Thymus (tissue), 11 donors: ENCODE measurements at regions not wholly inside any gene's neighbourhood (a gene's known extent, or its start where the extent isn't known, plus 50 kb on each side); places are given as distances from the start of the nearest gene placed in this dataset.
"Not testable (repeated sequence)": the region's sequence is repeated elsewhere in the genome, so short reads cannot be mapped to it uniquely, and the experiment has no call there.

Source experiments
- DNase-seq, 9 donors: peaks; one replicate each; pipeline ENCODE4 v3.0.0-alpha.2; 2013; ENCODE audit warnings: low spot score in 9 of 9, low read depth in 6 of 9, missing footprints in 1 of 9
- H3K27ac ChIP-seq, 2 donors: one replicate each; pipeline ENCODE4 v1.5.1; 2013; ENCODE audit warnings: control low read depth in 1 of 2, low read depth in 1 of 2, low read length in 1 of 2, mild to moderate bottlenecking in 1 of 2, moderate library complexity in 1 of 2
- H3K27me3 ChIP-seq, 2 donors: one replicate each; pipeline ENCODE4 v1.5.1; 2013; ENCODE audit warnings: low read length in 1 of 2; ENCODE audit not compliant: control insufficient read depth in 2 of 2, insufficient read depth in 1 of 2
- H3K36me3 ChIP-seq, 2 donors: one replicate each; pipeline ENCODE4 v1.5.1; 2013; ENCODE audit warnings: low read length in 1 of 2, mild to moderate bottlenecking in 1 of 2, moderate library complexity in 1 of 2; ENCODE audit not compliant: control insufficient read depth in 2 of 2, insufficient read depth in 2 of 2
- H3K4me1 ChIP-seq, 2 donors: one replicate each; pipeline ENCODE4 v1.5.1; 2013; ENCODE audit warnings: low read length in 2 of 2; ENCODE audit not compliant: control insufficient read depth in 2 of 2, insufficient read depth in 2 of 2
- H3K4me3 ChIP-seq, 2 donors: one replicate each; pipeline ENCODE4 v1.5.1; 2013; ENCODE audit warnings: low read length in 2 of 2, control low read depth in 1 of 2, mild to moderate bottlenecking in 1 of 2
- H3K9me3 ChIP-seq, 2 donors: one replicate each; pipeline ENCODE4 v1.5.1; 2013; ENCODE audit warnings: low read length in 1 of 2, mild to moderate bottlenecking in 1 of 2; ENCODE audit not compliant: control insufficient read depth in 2 of 2, insufficient read depth in 1 of 2
- WGBS: extraction: QIAGEN DNeasy Blood & Tissue Kit; methylation state at CpG from one replicate; pipeline ENCODE4 v1.1.7; 2013; 5-methylcytosine and 5-hydroxymethylcytosine counted together
- donor health status: healthy.

DNA sequence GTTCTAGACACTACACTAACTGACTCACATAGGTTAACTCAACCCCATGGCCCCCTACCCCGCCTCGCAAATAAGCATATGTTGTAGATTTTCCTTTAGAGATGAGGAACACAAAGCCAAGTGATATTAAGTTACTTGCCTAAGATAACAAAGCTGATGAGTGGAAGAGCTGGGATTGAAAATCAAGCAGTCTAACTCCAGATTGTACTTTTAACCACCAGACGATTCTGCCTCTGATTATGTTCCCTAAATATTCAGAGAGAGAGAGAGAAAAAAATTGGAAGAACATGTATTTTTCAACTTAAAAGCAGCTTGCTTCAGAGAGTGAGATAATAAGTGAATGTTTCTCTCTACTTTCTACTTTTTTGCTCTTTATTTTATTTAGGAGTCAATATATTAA, 66.9 kb upstream of the THBS1 start:
- peaks cover 0 to 6% of the 10 kb centered on the region in 2 donors for H3K4me1 ChIP-seq
- 95% methylated on average over 3 of the region's 3 CpGs for WGBS
- DNase-seq: no peak
- no peak overlapping the region for H3K27ac ChIP-seq
- no peak overlapping the region for H3K4me3 ChIP-seq
- no peaks in the 10 kb centered on the region for H3K9me3 ChIP-seq
- no peaks in the 10 kb centered on the region for H3K36me3 ChIP-seq
- peaks cover 0 to 3% of the 10 kb centered on the region in 2 donors for H3K27me3 ChIP-seq

DNA sequence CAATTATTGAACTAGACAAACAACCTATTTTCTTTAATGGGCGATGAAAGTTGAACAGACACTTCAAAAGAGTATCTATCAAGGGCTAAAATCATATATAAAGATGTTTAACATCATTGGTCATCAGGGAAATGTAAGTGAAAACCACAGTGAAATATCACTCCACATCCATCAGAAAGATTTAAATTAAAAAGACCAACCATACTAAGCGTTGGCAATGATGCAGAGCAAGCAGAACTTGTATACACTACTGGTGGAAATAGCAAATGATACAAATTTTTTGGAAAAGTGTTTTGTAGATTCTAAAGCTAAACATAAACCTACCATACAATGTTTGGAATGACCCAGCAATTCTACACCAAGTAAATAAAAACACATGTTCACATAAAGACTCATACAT, 65.9 kb upstream of the THBS1 start:
- Histone ChIP-seq H3K27ac (no peak overlapping the region), H3K4me1 (peaks cover 0 to 6% of the 10 kb centered on the region in 2 donors), H3K9me3 (no peaks in the 10 kb centered on the region), H3K36me3 (no peaks in the 10 kb centered on the region), H3K4me3 (no peak overlapping the region), H3K27me3 (peaks cover 0 to 3% of the 10 kb centered on the region in 2 donors)
- WGBS: 98% methylated on average over 2 of the region's 2 CpGs
- DNase-seq: no peak

DNA sequence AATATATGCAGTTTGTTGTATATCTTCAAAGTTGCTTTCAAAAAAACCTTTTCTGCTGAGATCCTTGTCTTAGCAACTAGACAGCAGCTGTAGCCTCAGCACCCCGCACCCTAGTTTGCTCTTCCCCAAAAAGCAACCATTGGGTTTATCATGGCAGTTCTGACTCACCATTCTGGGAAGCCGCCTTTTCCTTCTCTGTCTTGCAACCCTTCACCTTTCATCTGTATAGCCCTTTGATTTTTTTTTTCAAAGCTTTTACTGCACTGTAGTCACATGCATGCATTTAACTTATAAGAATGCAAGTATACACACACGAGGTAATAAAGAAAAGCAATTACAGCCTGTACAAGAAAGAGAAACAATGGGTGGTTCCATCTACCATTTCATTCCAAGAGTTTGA, 65.1 kb upstream of the THBS1 start:
- no peak for DNase-seq
- Histone ChIP-seq H3K27ac (no peak overlapping the region), H3K4me1 (peaks cover 0 to 6% of the 10 kb centered on the region in 2 donors), H3K4me3 (no peak overlapping the region), H3K9me3 (no peaks in the 10 kb centered on the region), H3K27me3 (peaks cover 0 to 3% of the 10 kb centered on the region in 2 donors), H3K36me3 (no peaks in the 10 kb centered on the region)
- 83% methylated on average over 3 of the region's 3 CpGs for WGBS

DNA sequence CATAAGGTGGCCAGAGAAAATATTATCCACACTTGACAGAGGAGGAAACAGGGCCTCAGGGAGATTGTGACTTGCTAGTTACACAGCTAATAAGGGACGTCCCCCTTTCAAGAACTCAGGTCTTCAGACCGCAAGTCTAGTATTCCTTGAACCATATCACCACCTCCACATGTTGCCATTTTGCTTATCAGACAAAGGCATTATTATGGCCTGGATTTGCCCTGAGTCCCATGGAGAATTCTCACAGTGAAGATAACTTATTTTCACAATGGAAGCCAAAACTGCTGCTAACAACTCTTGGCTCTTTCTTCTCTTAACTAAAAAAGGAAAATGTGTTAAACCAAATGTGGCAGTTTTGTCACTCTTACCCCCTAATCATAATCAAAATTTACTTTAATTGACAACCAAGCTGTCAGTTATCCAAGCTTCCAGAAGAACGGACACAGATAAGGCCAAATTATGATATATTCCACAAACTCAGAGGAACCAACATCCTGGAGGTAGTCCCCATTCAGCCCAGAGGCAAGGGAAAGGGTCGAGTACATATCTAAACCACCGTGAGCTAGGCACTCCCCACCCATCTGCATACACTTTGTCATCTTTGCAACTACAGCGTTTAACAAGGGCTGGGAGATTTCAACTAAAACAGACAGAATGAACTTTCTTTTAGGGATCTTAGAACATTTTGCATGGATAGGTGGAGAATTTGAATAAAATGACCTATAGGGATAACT, 63.6 kb upstream of the THBS1 start:
- Histone ChIP-seq H3K36me3 (no peaks in the 10 kb centered on the region), H3K4me3 (no peak overlapping the region), H3K9me3 (no peaks in the 10 kb centered on the region), H3K27ac (no peak overlapping the region), H3K27me3 (no peaks in the 10 kb centered on the region), H3K4me1 (peaks cover 0 to 6% of the 10 kb centered on the region in 2 donors)
- no peak for DNase-seq
- 98% methylated on average over 6 of the region's 6 CpGs for WGBS

DNA sequence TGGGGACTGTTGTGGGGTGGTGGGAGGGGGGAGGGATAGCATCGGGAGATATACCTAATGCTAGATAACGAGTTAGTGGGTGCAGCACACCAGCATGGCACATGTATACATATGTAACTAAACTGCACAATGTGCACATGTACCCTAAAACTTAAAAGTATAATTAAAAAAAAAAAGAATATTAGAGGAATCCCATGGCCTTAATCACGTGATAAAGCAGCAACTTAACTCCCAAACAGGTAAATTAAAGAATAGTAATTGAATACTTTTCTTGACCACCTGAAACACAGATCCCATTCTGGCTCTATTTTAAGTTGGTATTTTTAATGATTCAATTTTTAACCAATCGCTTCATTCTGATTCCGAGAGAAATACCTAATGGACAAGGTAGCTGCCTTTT, 56.9 kb upstream of the THBS1 start:
- not testable (repeated sequence) for H3K36me3 ChIP-seq, H3K27me3 ChIP-seq, H3K4me1 ChIP-seq, DNase-seq, H3K9me3 ChIP-seq, H3K27ac ChIP-seq, H3K4me3 ChIP-seq
- WGBS: 94% methylated on average over 5 of the region's 5 CpGs

DNA sequence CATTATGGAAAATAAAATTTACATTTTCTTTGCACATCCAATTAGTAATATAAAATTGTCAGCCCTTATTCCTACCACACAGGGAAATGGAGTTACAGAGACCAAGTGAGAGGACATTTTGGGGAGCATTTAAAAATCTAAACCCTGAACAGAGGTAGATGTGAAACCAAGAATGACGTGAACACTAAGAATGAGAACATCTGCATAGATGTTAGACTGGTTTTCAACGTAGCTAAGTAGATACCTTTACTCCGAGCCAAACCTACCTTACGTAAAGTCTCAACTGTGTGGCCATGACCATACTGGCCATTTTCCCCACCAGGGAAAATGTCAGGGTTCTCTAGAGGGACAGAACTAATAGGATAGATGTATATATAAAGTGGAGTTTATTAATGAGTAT, 51.4 kb upstream of the THBS1 start:
- no peak overlapping the region for H3K4me3 ChIP-seq
- no peaks in the 10 kb centered on the region for H3K9me3 ChIP-seq
- WGBS: 96% methylated on average over 4 of the region's 4 CpGs
- no peak overlapping the region for H3K27ac ChIP-seq
- no peaks in the 10 kb centered on the region for H3K36me3 ChIP-seq
- no peaks in the 10 kb centered on the region for H3K27me3 ChIP-seq
- H3K4me1 ChIP-seq: no peaks in the 10 kb centered on the region
- DNase-seq: no peak

DNA sequence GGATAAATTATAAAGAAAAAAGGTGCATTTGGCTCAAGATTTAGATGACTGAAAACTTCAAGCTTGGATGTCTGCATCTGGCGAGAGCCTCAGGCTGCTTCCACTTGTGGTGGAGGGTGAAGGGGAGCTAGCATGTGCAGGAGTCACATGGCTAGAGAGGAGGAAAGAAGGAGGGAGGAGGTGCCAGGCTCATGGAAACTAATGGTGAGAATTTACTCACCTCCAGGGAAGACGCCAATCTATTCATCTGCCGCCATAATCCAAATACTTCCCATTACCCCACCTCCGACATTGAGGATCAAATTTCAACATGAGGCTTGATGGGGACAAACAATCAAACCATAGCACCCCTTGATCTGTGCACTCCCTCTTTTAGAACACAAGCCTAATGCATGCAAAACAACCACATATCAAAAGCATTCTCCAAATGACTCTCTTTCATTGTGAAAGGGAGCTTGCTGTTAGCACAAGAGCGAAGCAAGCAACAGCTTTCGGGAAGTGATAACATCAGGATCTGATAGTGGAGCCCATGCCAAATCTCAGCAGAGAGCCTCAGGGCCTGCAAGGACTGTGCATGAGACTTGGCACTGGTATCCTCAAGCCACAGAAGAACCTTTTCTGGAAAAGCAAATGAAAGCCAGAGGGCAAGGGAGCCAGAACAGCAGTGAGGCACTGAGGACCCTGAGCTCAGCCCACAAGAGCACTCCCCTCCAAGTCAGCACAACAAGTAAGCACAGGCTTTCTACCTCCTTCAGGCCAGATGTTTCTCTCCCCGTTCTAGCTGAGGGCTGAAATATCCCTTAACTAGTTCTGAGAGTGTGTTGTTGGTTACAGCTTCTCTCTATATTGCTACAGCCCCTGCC, 50.2 kb upstream of the THBS1 start:
- no peak for DNase-seq
- WGBS: 92% methylated on average over 7 of the region's 7 CpGs
- no peak overlapping the region for H3K4me3 ChIP-seq
- no peaks in the 10 kb centered on the region for H3K27me3 ChIP-seq
- no peaks in the 10 kb centered on the region for H3K36me3 ChIP-seq
- no peak overlapping the region for H3K27ac ChIP-seq
- H3K4me1 ChIP-seq: no peaks in the 10 kb centered on the region
- H3K9me3 ChIP-seq: no peaks in the 10 kb centered on the region
